Activated naive CD4-positive, alpha-beta T cell treated with anti-CD3 and anti-CD28 coated beads, Interleukin-2, amount 50 U/mL, for 24 hours (primary cell): ENCODE measurements at regions not wholly inside any gene's neighbourhood (a gene's known extent, or its start where the extent isn't known, plus 50 kb on each side); places are given as distances from the start of the nearest gene placed in this dataset.

ENCODE experiments used
- H3K27ac Mint-ChIP-seq: one replicate; pipeline ENCODE4 v1.8.0; 2021; ENCODE audit warnings: mild to moderate bottlenecking, mixed read lengths
- H3K27me3 Mint-ChIP-seq: one replicate; pipeline ENCODE4 v1.8.0; 2021; ENCODE audit warnings: mixed read lengths
- H3K36me3 Mint-ChIP-seq: one replicate; pipeline ENCODE4 v1.8.0; 2021; ENCODE audit warnings: mixed read lengths
- H3K4me1 Mint-ChIP-seq: one replicate; pipeline ENCODE4 v1.8.0; 2021; ENCODE audit warnings: mixed read lengths
- H3K4me3 Mint-ChIP-seq: one replicate; pipeline ENCODE4 v1.8.0; 2021; ENCODE audit warnings: mild to moderate bottlenecking, mixed read lengths
- H3K9me3 Mint-ChIP-seq: one replicate; pipeline ENCODE4 v1.8.0; 2021; ENCODE audit warnings: mixed read lengths

DNA sequence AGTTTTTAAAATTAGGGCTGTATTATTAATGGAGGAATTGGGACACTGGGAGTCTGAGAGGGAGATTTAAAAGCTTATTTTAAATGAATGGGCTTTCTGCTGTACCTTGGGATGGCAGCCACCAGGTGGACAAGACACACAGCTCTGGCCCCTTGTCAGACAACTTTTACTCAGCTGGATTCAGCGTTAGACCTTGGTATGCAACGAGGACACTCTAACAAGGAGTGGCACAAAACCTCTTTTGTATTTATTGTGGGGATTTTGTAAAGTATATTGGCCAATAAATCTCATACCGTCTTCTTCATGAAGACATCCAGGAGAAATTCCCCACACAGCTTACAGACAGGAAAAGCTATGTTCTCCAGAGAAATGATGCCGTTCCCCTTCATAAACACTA lies 105.7 kb downstream of the LCA5 start:
- Mint-ChIP-seq H3K9me3 (no peaks in the 10 kb centered on the region), H3K4me1 (no peaks in the 10 kb centered on the region), H3K27ac (no peak overlapping the region), H3K27me3 (no peaks in the 10 kb centered on the region), H3K4me3 (no peak overlapping the region), H3K36me3 (no peaks in the 10 kb centered on the region)

DNA sequence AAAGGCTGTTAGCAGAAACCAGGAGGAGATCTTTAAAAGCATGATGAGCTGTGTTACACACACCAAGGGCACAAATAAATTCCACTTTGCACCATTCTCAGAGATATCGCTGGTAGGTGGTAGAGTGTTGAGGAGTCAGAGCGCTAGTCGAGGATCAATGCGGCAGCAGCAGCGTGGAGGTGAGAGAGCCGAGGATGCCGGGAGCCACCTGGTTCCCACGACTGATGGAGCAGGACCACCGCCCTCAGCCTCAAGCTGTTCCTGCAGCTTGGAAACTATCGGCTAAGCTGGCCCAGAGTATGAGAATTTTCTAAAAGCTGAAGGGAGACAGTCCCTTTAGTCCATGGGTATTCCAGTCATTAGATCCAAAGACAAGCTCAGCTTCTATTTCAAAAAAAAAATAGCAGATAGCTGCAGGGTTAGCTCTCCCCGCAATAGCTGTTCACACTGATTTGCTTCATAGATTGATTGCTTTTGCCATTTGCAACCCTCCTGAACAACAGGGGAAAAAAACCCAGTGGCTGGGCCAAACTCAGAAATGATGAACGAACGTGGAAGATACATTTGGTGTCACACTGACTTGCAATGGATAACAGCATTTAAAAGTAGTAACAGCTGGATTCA lies 106.2 kb downstream of the LCA5 start:
- no peaks in the 10 kb centered on the region for H3K27me3 Mint-ChIP-seq
- no peak overlapping the region for H3K4me3 Mint-ChIP-seq
- no peaks in the 10 kb centered on the region for H3K9me3 Mint-ChIP-seq
- H3K36me3 Mint-ChIP-seq = no peaks in the 10 kb centered on the region
- no peak overlapping the region for H3K27ac Mint-ChIP-seq
- H3K4me1 Mint-ChIP-seq = no peaks in the 10 kb centered on the region

DNA sequence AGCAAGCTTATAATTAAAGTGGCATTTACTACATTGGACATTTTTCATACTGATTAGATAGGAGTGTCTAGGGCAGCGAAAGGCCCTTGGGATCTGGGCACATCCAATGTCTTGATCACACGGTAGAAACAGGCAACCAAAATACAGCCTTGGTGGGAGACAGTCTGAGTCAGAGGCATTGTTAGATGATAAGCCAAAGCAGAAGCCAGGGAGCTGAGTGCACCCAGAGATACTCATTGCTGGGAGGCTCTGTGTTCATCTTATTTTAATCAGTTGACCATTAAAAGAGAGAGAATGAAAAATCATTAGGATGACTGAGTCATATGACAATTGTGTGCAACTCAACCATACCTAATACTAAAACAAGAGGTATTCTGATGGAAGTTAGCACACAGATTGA lies 109.5 kb downstream of the LCA5 start:
- Mint-ChIP-seq H3K27me3 (no peaks in the 10 kb centered on the region), H3K4me1 (no peaks in the 10 kb centered on the region), H3K27ac (no peak overlapping the region), H3K9me3 (no peaks in the 10 kb centered on the region), H3K4me3 (no peak overlapping the region), H3K36me3 (no peaks in the 10 kb centered on the region)

DNA sequence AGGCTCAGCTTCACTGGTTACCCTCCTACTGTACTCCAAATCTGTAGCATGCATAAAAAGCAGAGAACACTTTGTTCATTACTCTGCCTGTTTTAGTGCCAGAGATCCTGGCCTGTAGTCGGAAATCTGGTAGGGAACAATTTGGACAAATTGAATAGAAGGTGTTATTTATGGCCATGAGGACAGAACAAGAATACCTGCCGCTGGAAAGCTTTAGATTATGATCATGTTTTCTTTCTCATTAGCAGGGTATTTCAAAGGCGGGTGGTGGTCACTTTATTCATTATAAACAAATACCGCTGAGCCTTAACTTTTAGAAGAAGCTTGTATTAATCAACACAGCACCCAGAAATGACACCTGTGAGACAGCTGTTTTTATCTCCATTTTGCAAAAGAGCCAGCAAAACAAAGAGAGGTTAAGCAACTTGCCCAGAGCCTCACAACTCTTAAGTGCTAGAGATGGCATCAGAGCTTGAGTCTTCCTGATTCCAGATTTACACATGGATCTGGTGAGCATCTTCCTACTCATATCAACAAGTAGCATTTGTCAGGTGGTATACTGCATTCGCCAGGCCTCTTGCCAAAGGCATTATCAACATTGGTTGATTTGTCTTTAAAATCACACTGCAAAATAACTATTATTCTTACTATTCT lies 110.5 kb downstream of the LCA5 start:
- Mint-ChIP-seq H3K4me1 (no peaks in the 10 kb centered on the region), H3K4me3 (no peak overlapping the region), H3K9me3 (no peaks in the 10 kb centered on the region), H3K36me3 (no peaks in the 10 kb centered on the region), H3K27me3 (peaks cover 1% of the 10 kb centered on the region), H3K27ac (no peak overlapping the region)

DNA sequence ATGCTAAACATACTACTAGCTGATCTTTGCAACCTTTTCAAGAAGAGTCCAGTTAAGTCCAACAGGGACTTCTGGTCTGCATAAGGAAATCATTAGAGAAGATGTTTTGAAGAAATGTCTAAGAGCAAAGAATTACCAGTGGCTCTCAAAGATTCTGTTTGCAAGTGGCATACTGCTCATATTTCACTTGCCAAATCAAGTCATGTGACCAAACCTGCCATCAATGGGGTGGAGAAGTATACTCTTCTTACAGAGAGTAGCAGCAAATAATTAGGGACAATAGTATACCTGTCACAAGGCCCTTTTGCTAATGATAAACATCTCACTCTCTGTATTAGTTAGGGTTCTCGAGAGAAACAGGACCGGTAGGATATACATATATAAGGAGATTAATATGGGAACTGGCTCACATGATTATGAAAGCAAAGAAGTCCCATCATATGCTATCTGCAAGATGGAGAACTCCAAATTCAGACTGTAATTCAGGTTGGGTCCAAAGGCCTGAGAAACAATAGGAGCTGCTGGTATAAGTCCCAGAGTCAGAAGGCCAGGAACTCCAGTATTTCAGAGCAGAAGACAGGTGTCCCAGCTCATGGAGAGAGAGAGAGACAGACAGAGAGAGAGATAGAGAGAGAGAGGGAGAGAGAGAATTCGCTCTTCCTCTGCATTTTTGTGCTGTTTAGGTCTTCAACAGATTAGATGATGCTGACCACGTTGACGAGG lies 111.5 kb downstream of the LCA5 start:
- H3K27me3 Mint-ChIP-seq = peaks cover 1% of the 10 kb centered on the region
- no peak overlapping the region for H3K4me3 Mint-ChIP-seq
- no peak overlapping the region for H3K27ac Mint-ChIP-seq
- no peaks in the 10 kb centered on the region for H3K4me1 Mint-ChIP-seq
- no peaks in the 10 kb centered on the region for H3K9me3 Mint-ChIP-seq
- no peaks in the 10 kb centered on the region for H3K36me3 Mint-ChIP-seq

DNA sequence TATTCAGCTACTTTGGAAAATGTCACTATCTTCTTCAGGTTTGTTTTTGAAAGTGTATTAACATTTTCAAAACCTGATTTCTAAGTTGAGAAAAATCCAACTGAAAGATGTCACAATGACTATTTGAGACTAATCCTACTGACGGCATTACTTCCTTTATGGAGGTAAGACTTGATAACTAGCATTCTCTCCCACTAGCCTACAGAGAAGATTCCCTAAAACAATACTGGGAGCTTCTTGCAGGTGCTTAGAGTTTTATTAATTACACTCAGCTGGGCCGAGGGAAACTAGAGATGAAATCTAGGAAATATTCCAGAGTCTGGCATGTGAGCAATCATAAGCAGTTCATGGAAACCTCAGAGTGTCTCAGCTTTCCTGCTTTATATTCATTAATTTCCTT lies 114.0 kb downstream of the LCA5 start:
- no peaks in the 10 kb centered on the region for H3K9me3 Mint-ChIP-seq
- H3K4me3 Mint-ChIP-seq = no peak overlapping the region
- no peak overlapping the region for H3K27ac Mint-ChIP-seq
- H3K36me3 Mint-ChIP-seq = no peaks in the 10 kb centered on the region
- no peaks in the 10 kb centered on the region for H3K4me1 Mint-ChIP-seq
- H3K27me3 Mint-ChIP-seq = peaks cover 6% of the 10 kb centered on the region

DNA sequence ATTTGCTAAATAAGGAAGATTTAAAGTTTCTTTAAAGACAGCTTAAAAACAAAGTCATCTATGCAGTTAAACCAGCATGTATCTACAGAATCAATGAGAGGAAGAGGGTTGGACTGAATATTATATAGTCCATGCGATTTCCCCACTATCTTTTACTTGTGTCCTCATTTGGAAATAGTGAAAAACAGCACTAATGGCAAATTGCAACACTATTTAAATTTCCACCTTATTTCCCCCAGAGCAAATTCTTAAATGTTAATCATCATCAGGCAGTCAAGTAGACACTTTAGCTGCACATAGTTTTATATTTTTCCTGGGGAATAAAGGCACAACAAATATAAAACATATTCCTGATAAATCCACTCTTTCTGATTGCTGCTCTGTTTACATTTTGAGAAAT lies 114.6 kb downstream of the LCA5 start:
- H3K27ac Mint-ChIP-seq = no peak overlapping the region
- no peak overlapping the region for H3K4me3 Mint-ChIP-seq
- no peaks in the 10 kb centered on the region for H3K4me1 Mint-ChIP-seq
- H3K36me3 Mint-ChIP-seq = no peaks in the 10 kb centered on the region
- H3K27me3 Mint-ChIP-seq = peaks cover 6% of the 10 kb centered on the region
- H3K9me3 Mint-ChIP-seq = no peaks in the 10 kb centered on the region

DNA sequence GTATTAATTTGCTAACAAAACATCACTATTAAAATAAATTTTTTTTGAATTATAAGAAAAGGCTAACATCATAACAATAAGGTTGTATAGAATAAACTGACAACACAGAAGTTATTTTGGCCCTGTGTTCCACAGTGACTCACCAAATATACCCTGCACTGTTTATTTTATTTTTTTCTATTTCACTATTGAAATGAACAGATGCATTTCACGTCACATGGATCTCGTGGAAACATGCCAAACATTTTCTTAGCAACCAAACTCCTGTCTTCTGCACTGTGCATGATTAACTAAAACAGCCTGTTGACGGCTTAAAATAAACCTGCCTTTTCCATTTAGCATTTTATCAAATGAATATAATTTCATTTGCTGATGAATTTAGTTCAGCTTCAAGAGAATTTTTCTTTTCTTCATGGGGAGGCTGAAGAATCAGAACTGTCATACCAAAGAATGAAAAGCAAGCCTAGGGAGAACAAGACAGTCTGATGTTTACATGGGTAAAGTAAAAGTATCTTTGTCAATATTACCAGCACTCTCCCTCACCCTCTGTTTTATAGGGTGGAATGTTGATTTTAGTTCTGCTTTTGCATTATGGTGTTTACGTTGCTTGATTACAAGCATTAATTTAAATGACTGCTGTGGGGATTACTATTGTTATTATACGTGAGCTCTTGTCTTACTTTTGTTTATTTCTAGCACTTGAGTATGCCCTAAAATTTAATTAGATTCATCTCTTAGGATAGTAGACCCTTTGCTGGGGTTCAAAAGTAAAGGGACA lies 115.3 kb downstream of the LCA5 start:
- Mint-ChIP-seq H3K4me3 (no peak overlapping the region), H3K27ac (no peak overlapping the region), H3K4me1 (no peaks in the 10 kb centered on the region), H3K27me3 (peaks cover 6% of the 10 kb centered on the region), H3K9me3 (no peaks in the 10 kb centered on the region), H3K36me3 (no peaks in the 10 kb centered on the region)

DNA sequence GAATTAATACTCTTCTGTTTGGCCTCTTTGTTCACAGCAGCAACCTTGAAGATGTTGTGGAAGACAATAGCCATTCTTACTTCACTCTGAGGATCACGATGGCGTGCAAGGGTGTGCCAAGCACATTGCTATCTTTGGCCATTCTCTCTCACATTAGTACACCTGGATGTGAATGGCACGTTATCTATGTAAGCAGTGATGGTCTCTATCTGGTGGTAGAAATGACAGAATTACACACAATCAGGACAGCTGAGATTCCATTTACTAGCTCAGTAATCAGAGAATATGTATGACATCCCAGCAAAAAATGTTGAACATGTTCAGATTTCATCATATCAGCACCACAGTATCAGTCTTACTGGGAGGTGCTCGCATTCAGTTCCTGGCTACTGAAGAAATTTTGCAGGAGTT lies 116.2 kb downstream of the LCA5 start:
- peaks cover 6% of the 10 kb centered on the region for H3K27me3 Mint-ChIP-seq
- H3K27ac Mint-ChIP-seq = no peak overlapping the region
- H3K36me3 Mint-ChIP-seq = no peaks in the 10 kb centered on the region
- no peak overlapping the region for H3K4me3 Mint-ChIP-seq
- no peaks in the 10 kb centered on the region for H3K9me3 Mint-ChIP-seq
- H3K4me1 Mint-ChIP-seq = no peaks in the 10 kb centered on the region

DNA sequence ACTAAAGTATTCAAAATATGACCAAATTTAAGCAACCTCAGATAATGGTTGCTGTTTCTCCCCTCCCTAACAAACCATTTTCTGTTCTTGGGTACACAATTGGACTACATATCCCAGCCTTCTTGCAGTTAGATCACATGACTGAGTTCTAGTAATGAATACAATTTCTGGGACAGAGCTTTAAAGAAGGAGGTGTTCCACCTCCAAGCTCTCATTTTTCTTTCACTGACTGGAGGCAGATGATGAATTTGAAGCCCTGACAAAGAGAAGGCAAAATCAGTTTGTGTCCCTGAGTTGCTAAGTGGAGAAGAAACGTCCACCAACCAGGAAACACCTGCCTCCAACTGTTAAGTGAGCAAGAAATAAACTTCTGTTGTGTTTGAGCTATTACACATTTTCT lies 117.2 kb downstream of the LCA5 start:
- H3K27me3 Mint-ChIP-seq = peaks cover 6% of the 10 kb centered on the region
- H3K4me3 Mint-ChIP-seq = no peak overlapping the region

DNA sequence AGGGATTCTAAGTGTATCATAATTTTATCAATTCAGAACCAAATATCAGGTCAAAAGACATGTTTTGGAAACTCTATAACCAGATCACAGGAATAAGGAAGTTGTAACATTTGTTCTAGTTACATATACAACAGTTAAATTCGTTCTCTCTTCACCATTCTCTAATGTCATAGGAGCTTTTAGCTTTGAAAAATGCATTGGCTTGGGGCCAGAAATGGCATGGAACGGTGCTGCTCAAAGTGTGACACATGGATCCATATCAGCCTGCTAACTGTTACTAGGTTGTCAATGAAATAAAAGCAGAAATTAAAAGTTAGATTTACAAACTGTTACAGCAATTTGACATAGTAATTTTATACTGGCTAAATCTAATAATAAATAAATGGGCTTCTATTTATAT lies 120.3 kb downstream of the LCA5 start:
- no peak overlapping the region for H3K4me3 Mint-ChIP-seq
- peaks cover 5% of the 10 kb centered on the region for H3K27me3 Mint-ChIP-seq
- H3K27ac Mint-ChIP-seq = no peak overlapping the region
- H3K36me3 Mint-ChIP-seq = no peaks in the 10 kb centered on the region
- no peaks in the 10 kb centered on the region for H3K9me3 Mint-ChIP-seq
- H3K4me1 Mint-ChIP-seq = no peaks in the 10 kb centered on the region

More for the DNA sequence above, 117.2 kb downstream of the LCA5 start:
- no peaks in the 10 kb centered on the region for H3K9me3 Mint-ChIP-seq
- no peaks in the 10 kb centered on the region for H3K4me1 Mint-ChIP-seq
- no peak overlapping the region for H3K27ac Mint-ChIP-seq
- no peaks in the 10 kb centered on the region for H3K36me3 Mint-ChIP-seq

DNA sequence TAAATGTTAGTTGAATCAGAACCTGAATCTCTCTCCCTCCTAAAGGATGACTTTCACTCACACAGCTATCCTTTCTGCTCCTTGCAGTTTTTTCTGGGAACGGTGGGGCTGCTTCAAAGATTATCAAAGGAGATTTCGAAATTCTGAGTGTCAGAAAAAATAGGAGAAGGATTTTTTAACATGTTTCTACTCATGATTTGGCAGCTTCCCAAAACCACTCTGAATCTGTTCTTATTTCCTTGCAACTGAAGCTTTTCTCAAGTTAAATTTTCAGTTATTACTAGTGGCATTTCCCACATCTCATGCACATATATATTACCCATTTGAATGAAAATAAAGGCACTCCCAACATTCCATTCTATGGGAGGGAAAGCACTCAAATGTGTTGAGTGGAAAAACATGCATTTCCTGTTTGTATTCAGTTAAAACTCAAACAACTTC lies 123.6 kb downstream of the LCA5 start:
- H3K27me3 Mint-ChIP-seq = no peaks in the 10 kb centered on the region
- H3K4me3 Mint-ChIP-seq = no peak overlapping the region
- H3K36me3 Mint-ChIP-seq = no peaks in the 10 kb centered on the region
- no peaks in the 10 kb centered on the region for H3K4me1 Mint-ChIP-seq
- no peak overlapping the region for H3K27ac Mint-ChIP-seq
- no peaks in the 10 kb centered on the region for H3K9me3 Mint-ChIP-seq

DNA sequence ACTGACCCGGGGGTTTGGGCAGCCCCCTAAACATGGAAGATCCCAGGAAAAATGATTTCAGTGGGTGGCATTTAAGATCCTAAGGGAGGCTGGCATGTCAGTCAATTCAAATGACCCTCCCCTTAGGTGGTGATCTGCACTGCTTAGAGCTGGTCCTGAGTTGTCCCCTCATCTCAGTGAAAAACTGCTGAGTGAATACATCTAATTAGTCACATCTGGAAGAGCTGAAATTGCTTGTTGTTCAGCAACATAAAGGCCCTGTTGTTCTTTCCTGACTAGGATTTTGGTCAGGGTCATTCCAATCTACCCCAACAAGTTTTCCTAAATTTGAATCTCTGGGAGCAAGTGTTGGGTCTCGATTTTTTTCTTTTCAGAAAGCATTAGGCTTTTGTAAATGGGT lies 126.4 kb downstream of the LCA5 start:
- Mint-ChIP-seq H3K27me3 (no peaks in the 10 kb centered on the region), H3K27ac (no peak overlapping the region), H3K4me3 (no peak overlapping the region), H3K4me1 (no peaks in the 10 kb centered on the region), H3K36me3 (no peaks in the 10 kb centered on the region), H3K9me3 (no peaks in the 10 kb centered on the region)

DNA sequence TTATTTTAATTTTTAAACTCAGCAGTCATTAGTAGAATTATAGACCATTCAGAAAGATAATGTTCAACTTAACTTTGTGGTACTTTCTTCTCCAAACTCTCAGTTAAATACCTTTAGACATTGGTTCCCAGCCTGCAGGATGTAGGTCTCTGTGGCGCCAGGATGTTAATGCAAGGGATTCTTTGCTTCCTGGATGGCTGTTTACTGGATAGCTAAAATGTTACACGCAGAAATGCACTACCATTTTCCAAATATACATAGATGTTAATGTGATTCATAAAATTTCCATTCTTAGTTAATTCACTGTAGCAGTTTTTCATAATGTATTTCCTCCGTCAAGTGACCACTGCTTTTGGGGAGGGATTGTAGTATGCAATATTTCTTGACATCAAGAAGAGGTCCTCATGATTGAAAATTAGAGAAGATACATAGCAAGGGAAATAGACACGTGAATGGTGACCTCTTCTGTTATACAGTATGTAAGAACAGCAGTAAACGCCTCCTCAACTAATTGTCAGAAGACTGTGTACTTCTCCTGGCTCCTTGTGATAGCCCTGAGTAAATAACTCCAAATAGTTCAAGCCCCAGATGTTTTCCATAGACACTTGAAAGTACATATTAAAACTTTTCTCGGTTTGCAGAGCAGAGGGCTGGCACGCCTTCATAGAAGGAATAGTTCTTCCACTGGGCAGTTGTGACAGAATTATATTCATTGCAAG lies 128.8 kb downstream of the LCA5 start:
- no peak overlapping the region for H3K4me3 Mint-ChIP-seq
- H3K27ac Mint-ChIP-seq = no peak overlapping the region
- no peaks in the 10 kb centered on the region for H3K9me3 Mint-ChIP-seq
- no peaks in the 10 kb centered on the region for H3K27me3 Mint-ChIP-seq
- no peaks in the 10 kb centered on the region for H3K36me3 Mint-ChIP-seq
- H3K4me1 Mint-ChIP-seq = no peaks in the 10 kb centered on the region

DNA sequence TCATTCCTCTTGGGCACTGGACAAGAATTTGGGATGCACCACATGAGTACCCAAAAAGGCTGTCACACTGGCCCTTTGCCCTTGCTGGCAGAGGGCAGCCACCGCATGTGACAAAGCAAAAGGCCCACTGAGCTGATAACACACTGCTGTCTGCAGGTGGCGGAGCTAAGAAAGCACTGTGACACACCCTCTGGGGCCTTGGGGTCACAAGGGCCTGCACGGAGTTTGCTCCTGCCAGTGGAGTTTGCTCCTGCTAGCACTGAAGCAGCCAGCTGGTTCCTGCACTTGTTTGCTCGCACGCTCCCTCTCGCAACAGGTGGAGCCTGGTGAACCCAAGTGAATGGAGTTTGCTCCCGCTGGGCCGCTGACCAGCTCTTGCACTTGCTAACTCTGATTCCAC lies 132.6 kb downstream of the LCA5 start:
- no peaks in the 10 kb centered on the region for H3K36me3 Mint-ChIP-seq
- H3K27me3 Mint-ChIP-seq = no peaks in the 10 kb centered on the region
- no peaks in the 10 kb centered on the region for H3K9me3 Mint-ChIP-seq
- H3K4me1 Mint-ChIP-seq = no peaks in the 10 kb centered on the region
- H3K4me3 Mint-ChIP-seq = no peak overlapping the region
- H3K27ac Mint-ChIP-seq = no peak overlapping the region
